OCI-LY3 (cell line): ENCODE measurements at regions not wholly inside any gene's neighbourhood (a gene's known extent, or its start where the extent isn't known, plus 50 kb on each side); places are given as distances from the start of the nearest gene placed in this dataset.
A peak's percentile ranks its signal among the peaks of the same experiment; 100 is the strongest.

Experiments
- EZH2phosphoT487 ChIP-seq: fragments of 200-600 bp; shearing (Covaris generic); IDR thresholded peaks from 2 replicates; pipeline ENCODE4 v1.6.1; 2018; ENCODE audit warnings: antibody characterized with exemption, mixed run types, low read depth
- TF ChIP-seq, protein P1 (sequence below): fragments of 200-600, 300-600 bp; sonication (generic); IDR thresholded peaks from 2 replicates; pipeline ENCODE4 v1.5.1; 2014; ENCODE audit warnings: antibody characterized with exemption, low read length, low read depth

DNA sequence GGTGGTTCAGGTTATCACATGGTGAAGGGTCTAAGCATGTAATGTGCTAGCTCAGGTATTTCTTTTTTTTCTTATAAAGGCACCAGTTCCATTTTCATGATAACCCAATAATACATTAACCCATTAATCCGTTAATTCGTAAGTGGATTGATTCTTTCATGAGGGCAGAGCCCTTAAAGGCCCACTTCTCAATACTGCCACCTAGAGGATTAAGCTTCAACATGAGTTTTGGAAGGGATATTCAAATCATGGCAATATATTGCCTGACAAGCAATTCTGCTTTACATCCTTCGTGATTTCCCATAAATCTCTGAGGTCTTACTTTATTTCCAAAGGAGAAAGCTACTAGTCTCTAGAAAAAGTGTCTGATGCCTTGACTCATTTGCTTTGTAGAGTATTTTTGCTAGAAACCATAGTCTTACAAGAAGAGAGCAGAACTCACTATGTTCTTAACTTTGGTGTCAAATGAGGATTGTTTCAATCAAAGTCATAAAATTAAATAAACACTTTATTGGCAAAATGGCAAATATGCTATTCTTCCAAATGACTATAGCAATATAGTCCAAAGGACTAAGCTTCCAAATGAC is 271.3 kb downstream of the KCNS3 start:
- TF ChIP-seq, protein P1, sequence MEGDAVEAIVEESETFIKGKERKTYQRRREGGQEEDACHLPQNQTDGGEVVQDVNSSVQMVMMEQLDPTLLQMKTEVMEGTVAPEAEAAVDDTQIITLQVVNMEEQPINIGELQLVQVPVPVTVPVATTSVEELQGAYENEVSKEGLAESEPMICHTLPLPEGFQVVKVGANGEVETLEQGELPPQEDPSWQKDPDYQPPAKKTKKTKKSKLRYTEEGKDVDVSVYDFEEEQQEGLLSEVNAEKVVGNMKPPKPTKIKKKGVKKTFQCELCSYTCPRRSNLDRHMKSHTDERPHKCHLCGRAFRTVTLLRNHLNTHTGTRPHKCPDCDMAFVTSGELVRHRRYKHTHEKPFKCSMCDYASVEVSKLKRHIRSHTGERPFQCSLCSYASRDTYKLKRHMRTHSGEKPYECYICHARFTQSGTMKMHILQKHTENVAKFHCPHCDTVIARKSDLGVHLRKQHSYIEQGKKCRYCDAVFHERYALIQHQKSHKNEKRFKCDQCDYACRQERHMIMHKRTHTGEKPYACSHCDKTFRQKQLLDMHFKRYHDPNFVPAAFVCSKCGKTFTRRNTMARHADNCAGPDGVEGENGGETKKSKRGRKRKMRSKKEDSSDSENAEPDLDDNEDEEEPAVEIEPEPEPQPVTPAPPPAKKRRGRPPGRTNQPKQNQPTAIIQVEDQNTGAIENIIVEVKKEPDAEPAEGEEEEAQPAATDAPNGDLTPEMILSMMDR = peak; percentile 82
- no peak for TF ChIP-seq EZH2phosphoT487
